Endothelial cell (in vitro differentiated cells): ENCODE measurements at regions not wholly inside any gene's neighbourhood (a gene's known extent, or its start where the extent isn't known, plus 50 kb on each side); places are given as distances from the start of the nearest gene placed in this dataset.

Experiments
- DNase-seq: peaks from one replicate; pipeline ENCODE4 v3.0.0; 2021; ENCODE audit warnings: low spot score
- H3K27ac Mint-ChIP-seq: one replicate; pipeline ENCODE4 v1.8.0; 2021; ENCODE audit warnings: mixed read lengths, inconsistent platforms; ENCODE audit not compliant: unreplicated experiment
- H3K27me3 Mint-ChIP-seq: one replicate; pipeline ENCODE4 v1.8.0; 2021; ENCODE audit warnings: mild to moderate bottlenecking, moderate library complexity, mixed read lengths, inconsistent platforms; ENCODE audit not compliant: unreplicated experiment
- H3K36me3 Mint-ChIP-seq: one replicate; pipeline ENCODE4 v1.8.0; 2021; ENCODE audit warnings: mild to moderate bottlenecking, low read depth, mixed read lengths, inconsistent platforms; ENCODE audit not compliant: unreplicated experiment
- H3K4me1 Mint-ChIP-seq: one replicate; pipeline ENCODE4 v1.8.0; 2021; ENCODE audit warnings: mild to moderate bottlenecking, mixed read lengths, inconsistent platforms; ENCODE audit not compliant: unreplicated experiment
- H3K4me3 Mint-ChIP-seq: one replicate; pipeline ENCODE4 v1.8.0; 2021; ENCODE audit warnings: mild to moderate bottlenecking, mixed read lengths, inconsistent platforms; ENCODE audit not compliant: unreplicated experiment
- H3K9me3 Mint-ChIP-seq: one replicate; pipeline ENCODE4 v1.8.0; 2021; ENCODE audit warnings: mixed read lengths, inconsistent platforms; ENCODE audit not compliant: unreplicated experiment
- TF ChIP-seq, protein P1 (sequence below): fragments of 200-600 bp; sonication (generic); IDR thresholded peaks from one replicate; pipeline ENCODE4 v1.5.0; 2021; ENCODE audit warnings: antibody characterized with exemption; ENCODE audit not compliant: unreplicated experiment

DNA sequence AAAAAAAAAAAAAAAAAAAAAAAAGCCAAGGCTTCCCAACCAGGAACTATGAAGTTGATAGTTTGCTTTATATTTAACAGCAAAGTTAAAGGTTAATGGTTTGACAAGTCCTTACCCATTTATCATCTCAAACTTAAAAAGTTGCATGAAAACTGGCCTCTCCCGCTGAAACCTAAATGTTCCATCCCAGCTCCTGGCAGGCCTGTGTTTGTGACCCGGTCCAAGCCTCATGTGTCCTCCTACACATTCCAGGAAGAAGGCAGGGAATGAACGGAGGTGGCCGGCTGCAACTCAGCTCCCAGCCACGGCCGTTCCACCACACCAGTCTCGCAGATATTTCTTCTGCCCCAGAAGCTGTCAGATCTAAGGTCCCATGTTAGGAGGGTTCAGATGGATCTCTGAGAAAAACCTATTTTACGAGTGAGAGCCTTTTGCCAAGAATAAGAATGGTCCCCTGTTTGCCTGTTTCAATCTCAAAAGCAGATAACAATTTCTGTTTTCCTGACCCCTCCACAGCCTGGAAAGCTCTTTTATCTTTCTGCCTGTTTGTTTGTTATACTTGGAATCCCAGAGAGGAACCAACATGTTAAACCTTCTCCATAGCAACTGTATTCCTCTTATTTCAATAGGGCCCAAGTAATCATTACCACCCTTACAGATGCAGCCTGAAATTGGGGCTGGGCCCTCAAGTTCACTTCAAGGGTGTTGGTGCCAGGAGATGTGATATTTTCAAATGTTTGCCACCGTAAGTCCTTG lies 56.5 kb downstream of the KCTD12 start:
- H3K9me3 Mint-ChIP-seq = no peaks in the 10 kb centered on the region
- TF ChIP-seq, protein P1, sequence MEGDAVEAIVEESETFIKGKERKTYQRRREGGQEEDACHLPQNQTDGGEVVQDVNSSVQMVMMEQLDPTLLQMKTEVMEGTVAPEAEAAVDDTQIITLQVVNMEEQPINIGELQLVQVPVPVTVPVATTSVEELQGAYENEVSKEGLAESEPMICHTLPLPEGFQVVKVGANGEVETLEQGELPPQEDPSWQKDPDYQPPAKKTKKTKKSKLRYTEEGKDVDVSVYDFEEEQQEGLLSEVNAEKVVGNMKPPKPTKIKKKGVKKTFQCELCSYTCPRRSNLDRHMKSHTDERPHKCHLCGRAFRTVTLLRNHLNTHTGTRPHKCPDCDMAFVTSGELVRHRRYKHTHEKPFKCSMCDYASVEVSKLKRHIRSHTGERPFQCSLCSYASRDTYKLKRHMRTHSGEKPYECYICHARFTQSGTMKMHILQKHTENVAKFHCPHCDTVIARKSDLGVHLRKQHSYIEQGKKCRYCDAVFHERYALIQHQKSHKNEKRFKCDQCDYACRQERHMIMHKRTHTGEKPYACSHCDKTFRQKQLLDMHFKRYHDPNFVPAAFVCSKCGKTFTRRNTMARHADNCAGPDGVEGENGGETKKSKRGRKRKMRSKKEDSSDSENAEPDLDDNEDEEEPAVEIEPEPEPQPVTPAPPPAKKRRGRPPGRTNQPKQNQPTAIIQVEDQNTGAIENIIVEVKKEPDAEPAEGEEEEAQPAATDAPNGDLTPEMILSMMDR = no peak
- no peaks in the 10 kb centered on the region for H3K36me3 Mint-ChIP-seq
- no peak overlapping the region for H3K4me3 Mint-ChIP-seq
- peaks cover 2% of the 10 kb centered on the region for H3K27me3 Mint-ChIP-seq
- H3K27ac Mint-ChIP-seq = no peak overlapping the region
- DNase-seq = no peak
- no peaks in the 10 kb centered on the region for H3K4me1 Mint-ChIP-seq

DNA sequence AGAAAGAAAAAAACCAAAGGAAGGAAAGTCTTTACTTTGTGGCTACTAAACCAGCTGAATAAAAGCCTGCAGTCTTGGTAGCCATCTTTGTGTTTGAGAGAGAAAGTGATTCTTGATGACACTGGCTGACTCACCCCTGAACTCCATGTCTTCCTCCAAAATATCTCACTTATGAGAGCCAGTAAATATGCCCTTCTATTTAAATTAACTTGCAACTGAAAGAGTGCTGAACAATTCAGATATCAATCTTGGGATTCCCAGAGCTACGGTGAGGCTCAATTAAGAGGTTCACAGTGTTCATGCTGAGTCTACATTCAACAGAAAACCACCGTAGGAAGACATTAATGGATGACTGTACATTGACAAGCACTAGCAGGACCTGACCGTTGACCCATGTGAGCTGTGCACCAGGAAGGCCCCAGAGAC lies 57.9 kb downstream of the KCTD12 start:
- H3K9me3 Mint-ChIP-seq = no peaks in the 10 kb centered on the region
- no peak for DNase-seq
- H3K27me3 Mint-ChIP-seq = peaks cover 2% of the 10 kb centered on the region
- no peaks in the 10 kb centered on the region for H3K4me1 Mint-ChIP-seq
- H3K36me3 Mint-ChIP-seq = no peaks in the 10 kb centered on the region
- no peak overlapping the region for H3K4me3 Mint-ChIP-seq
- TF ChIP-seq, protein P1 = no peak
- no peak overlapping the region for H3K27ac Mint-ChIP-seq

DNA sequence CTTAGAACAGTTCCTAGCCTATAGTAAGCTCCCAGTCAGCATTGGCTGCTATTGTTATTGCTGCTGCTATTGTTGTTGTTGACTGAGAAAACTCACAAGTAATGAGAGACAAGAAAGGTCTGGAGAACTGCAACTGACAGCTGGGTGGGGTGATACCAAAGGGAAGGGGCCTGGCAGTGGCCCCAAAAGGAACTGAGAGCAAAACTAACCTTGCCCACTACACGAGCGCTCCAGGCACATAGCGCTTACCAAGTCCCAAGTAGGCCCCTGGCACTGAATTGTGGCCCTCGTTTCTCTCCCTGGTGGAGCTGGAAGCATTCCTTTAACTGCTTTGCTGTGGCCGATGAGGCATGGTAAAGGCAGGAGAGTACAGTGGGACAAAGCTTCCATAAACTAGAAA lies 59.7 kb downstream of the KCTD12 start:
- TF ChIP-seq, protein P1 = no peak
- Mint-ChIP-seq H3K4me3 (no peak overlapping the region), H3K4me1 (no peaks in the 10 kb centered on the region), H3K27me3 (peaks cover 1% of the 10 kb centered on the region), H3K9me3 (no peaks in the 10 kb centered on the region), H3K27ac (no peak overlapping the region), H3K36me3 (no peaks in the 10 kb centered on the region)
- DNase-seq = no peak

DNA sequence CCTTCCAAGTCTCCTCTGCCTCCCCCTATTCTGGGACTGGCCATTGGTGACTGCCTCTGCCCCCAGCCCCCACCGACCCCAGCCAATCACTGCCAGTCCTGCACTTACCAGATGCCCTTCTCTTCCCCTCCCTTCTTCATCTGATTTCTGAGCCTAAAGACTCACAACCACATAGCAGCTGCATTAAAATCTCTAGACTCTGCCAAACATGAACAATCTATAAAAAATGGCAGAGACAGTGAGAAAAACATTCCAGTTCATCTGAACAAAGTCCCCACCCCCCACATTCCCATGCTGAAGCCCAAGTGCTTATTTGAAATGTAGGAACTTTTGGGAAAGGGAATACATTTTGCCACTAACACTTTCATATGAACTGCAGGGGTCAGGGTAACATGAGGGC lies 60.8 kb downstream of the KCTD12 start:
- TF ChIP-seq, protein P1 = no peak
- Mint-ChIP-seq H3K4me3 (no peak overlapping the region), H3K27me3 (no peaks in the 10 kb centered on the region), H3K27ac (no peak overlapping the region), H3K36me3 (no peaks in the 10 kb centered on the region), H3K4me1 (no peaks in the 10 kb centered on the region), H3K9me3 (no peaks in the 10 kb centered on the region)
- no peak for DNase-seq

DNA sequence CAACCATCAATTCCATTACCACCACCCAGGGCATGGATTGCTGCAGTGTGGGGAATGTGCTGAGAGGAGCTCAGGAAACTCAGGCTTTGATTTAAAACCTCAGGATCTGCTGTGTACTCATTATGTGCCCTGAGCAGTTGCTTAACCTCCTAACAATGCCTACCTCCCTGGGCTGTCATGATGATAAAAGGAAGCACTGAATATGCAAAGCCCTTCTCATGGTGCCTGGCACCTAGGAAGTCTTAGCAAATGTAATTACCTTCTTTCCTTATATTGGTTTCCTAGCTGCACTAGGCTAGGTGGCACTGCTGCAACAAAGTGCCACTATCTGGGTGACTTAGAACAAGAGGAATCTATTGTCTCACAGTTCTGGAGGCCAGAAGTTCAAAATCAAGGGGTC lies 62.2 kb downstream of the KCTD12 start:
- Mint-ChIP-seq H3K27me3 (no peaks in the 10 kb centered on the region), H3K9me3 (no peaks in the 10 kb centered on the region), H3K4me1 (no peaks in the 10 kb centered on the region), H3K36me3 (no peaks in the 10 kb centered on the region), H3K4me3 (no peak overlapping the region), H3K27ac (no peak overlapping the region)
- TF ChIP-seq, protein P1 = no peak
- DNase-seq = no peak
